HG02852 (cell line): ENCODE measurements at regions not wholly inside any gene's neighbourhood (a gene's known extent, or its start where the extent isn't known, plus 50 kb on each side); places are given as distances from the start of the nearest gene placed in this dataset.

Source experiments
- ATAC-seq: cut with Tn5 transposase; IDR thresholded peaks from one replicate; pipeline ENCODE4 v1.9.1; 2021; ENCODE audit warnings: mild to moderate bottlenecking, moderate library complexity; ENCODE audit not compliant: unreplicated experiment

DNA sequence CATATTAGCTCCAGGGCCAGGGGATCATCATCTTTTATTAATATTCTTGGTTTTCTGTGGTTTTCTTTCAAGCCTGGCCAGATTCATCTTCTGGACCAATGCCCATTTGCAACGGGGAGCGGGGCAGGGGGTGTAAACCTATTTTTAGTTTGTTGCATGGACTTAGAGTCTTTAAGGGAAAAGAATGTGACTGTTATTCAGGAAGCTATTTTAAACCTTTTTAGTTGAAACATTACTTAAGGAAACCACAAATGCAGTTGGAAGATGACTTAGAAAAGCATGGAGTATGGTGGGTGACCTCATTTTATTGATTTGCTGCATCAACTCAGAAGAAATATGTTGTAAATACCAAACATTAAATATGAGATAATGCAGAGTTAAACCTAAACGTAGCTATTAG lies 368.4 kb upstream of the E2F7 start:
- no peak for ATAC-seq

- ATAC-seq, result no peak
Measured at GRCh38 chr12:77429426-77429825, 364.1 kb upstream of the E2F7 start.

- no peak for ATAC-seq
Measured at GRCh38 chr12:77421152-77421551, 355.8 kb upstream of the E2F7 start.

DNA sequence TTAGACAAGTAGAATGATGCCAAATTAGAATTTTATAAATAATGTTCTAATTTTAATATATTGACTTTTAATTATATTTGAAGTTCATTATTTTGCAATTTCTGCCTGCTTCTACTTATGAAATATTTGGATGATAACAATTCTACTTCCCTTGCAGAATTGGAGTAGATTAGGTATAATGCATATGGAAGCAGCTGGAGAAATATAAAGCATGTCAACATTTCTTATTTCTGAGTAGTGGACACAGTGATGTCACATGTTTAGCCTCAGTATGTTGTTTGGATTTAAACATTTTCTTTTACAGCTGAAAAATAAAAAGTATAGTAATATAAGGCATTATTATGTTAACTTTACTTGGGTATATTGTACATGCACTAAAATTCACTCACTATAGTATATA lies 344.2 kb upstream of the E2F7 start:
- no peak for ATAC-seq

GRCh38 chr12:77407931-77408330 lies 342.6 kb upstream of the E2F7 start:
- no peak for ATAC-seq

DNA sequence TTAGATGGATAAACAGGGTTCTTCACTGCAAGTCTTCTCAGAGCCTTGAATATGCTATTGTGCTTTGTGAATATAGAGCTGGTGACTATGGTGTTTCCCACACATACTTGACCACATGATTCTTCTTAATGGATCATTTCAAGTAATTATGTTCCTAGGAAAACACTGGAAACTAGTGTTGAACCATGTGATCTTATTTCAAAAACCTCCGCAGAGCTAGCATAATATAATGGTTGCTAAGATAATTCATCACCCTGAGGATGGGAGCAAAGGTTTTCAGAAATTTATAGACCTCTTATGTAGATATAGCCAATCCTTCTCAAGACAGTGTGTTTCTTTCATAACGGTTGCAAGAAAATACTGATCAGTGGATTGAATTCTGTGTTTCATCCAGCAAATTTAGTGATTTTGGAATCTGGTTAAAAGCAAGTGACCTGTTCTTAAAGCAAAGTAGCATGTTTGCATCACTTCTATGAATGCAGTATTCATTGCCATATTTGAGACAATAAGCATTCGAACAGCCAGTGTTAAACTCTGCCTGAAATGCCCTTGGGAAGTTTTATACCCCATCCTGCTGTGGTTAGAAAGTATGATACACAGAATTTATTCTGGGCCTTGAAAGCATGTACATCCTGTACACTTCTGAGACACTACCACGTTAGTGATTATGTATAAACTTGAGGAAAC lies 341.0 kb upstream of the E2F7 start:
- no peak for ATAC-seq

GRCh38 chr12:77402716-77403115 lies 337.3 kb upstream of the E2F7 start:
- no peak for ATAC-seq

- no peak for ATAC-seq
Measured at GRCh38 chr12:77401770-77402081, 336.4 kb upstream of the E2F7 start.

GRCh38 chr12:77401064-77401769 lies 335.8 kb upstream of the E2F7 start:
- ATAC-seq, result no peak

DNA sequence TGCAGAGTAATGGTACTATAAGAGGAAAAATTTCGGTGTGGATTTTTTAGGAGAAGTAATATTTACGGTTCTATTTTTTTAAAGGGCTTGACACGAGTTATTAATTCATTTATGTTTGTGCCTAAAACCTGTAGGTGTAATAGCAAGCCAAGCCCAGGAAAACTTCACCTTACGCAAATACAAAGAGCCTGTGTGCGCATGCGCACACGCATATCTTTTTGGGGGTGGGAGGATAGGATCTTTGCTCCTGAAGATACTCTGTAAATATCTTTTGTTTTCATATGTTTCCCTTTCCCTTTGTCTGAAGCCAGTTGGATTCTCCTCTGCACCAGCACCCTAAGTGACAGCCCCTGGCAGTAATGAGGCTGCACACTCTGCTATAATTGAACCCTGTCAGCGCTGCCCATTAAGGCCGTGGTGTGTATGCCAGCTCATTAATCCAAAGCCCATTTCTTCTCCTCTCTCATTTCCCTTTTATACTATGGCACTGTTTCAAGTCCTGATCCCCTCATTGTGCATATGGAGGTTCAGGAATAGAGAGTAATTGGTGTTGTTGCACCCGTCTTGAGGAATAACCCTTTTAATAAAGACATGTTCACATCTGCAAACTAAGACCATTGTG lies 327.2 kb upstream of the E2F7 start:
- ATAC-seq, result no peak

DNA sequence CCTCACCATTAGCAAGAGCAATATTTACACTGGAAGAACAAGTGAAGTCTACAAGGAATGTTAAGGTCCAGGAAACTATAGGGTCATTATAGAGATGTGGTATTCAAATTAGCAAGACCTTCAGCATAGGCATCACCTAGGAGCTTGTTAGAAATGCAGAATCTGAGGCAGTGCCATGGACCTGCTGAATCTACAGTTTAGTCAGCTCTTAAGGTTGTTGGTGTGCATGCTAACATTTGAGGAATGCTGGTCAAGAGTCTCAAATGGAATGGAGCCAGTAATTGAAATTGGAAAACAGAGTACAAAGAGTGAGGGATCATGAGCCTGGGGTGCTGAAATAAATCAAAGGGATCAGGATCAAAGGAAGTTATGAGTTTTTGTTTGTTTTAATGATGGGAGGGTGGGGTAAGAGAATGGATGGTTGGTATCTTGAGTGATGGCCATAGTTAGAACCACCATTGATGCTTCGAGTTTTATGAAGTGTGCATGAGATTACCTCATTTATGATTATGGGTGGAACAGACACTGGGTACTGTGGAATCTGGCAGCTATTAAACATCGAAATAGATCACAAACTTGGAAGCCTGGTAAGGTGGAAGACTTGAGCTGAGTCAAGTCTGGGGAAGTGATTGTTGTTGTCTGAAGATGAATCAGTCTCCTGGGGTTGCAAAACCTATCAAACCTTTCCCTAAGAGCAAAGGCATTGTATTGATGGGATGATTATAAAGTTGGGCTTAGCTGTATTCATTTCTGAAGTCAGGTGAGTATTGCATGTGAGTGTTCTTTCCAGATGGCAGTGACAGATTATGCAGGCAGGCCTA lies 323.3 kb upstream of the E2F7 start:
- ATAC-seq, result no peak

DNA sequence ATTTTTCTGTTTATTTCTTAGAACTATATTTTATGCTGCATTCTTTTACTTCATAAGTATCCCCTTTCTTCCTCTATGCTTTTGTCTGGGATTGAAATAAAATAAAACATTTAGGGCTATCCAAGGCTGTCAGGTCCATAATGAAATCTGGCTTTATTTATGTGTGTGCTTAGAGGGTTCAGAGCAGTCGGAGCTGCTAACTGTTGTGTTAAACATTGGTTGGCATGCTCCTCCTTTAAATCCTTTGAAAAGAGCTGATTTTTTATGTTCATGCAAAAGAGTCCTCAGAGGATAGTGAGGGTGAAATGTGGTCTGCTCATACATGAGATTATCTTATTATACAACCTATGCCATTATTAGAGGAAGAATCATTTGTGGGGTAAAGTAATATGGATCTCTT lies 322.3 kb upstream of the E2F7 start:
- no peak for ATAC-seq

DNA sequence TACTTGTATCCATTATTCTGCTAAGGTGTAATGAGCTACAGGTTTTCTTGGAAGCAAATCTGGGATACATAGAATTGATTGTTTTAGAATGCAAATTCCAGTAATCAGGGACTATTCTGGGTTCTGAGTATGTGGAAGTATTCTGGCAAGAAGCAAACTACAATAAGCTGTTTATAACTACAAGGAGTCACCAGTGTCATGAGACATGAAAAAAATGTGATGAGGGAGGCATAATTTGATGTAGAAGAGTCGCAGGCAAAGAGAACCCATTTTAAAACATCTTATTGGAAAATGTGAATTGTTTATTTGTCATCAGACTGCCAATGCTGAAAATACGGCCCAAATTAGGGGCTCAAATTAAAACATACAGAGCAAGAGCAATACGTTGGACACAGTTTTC lies 321.8 kb upstream of the E2F7 start:
- ATAC-seq, result no peak

GRCh38 chr12:77384941-77385340 lies 319.6 kb upstream of the E2F7 start:
- ATAC-seq, result no peak

GRCh38 chr12:77382096-77382742 lies 316.9 kb upstream of the E2F7 start:
- no peak for ATAC-seq

- ATAC-seq, result no peak
Measured at GRCh38 chr12:77377622-77378021, 312.3 kb upstream of the E2F7 start.

GRCh38 chr12:77377116-77377515 lies 311.7 kb upstream of the E2F7 start:
- ATAC-seq, result no peak

GRCh38 chr12:77374673-77375072 lies 309.3 kb upstream of the E2F7 start:
- ATAC-seq, result no peak

GRCh38 chr12:77372494-77372893 lies 307.1 kb upstream of the E2F7 start:
- no peak for ATAC-seq

DNA sequence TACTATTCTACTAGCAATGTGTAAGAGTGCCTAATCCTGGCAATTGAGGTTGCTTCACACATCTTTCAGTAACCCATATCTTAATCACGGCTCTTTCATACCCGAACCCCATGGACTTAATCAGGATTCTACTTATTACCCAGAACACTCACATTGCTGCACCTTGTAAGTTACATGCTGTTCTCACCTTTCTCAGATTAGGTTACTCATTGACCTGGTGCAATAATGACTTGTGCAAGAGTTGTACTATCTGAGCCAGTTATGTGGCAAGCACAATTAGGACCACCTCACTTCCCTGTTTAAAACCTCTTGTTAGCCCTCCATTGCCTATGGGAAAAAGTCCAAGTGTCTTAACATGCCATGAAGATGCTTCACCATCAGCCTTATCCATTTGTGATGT lies 306.7 kb upstream of the E2F7 start:
- no peak for ATAC-seq

DNA sequence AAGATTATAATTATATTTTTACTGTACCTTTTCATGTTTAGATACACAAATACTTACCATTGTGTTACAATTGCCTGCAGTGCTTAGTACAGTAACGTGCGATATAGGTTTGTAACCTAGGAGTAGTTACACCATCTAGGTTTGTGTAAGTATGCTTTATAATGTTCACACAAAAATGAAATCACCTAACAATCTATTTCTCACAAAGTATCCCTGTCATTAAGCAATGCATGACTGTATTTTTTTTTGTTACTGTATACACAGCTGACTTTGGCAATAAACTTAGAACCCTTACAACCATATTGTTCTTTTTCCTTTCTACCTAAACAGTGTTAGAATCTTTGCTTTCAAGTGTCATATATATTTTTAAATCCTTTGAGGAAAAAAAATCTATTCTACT lies 303.0 kb upstream of the E2F7 start:
- no peak for ATAC-seq
